Gastroesophageal sphincter (tissue), 3 donors: ENCODE measurements at regions not wholly inside any gene's neighbourhood (a gene's known extent, or its start where the extent isn't known, plus 50 kb on each side); places are given as distances from the start of the nearest gene placed in this dataset.

Source experiments
- CTCF ChIP-seq, 4 experiments: fragments of 200-600 bp in 2 of 4; fragments of 450-650 bp in 2 of 4; sonication (generic) in 1 of 4; IDR thresholded peaks; one replicate each; pipeline ENCODE4 v1.5.1; 2017 to 2019; ENCODE audit warnings: antibody characterized with exemption in 4 of 4, mild to moderate bottlenecking in 2 of 4, moderate library complexity in 2 of 4
- EP300 ChIP-seq: sonication (generic); formaldehyde crosslinking; IDR thresholded peaks from one replicate; pipeline ENCODE4 v1.6.1; 2017; ENCODE audit warnings: antibody characterized with exemption, mild to moderate bottlenecking
- POLR2A ChIP-seq, 2 donors: fragments of 450-650 bp; IDR thresholded peaks; one replicate each; pipeline ENCODE4 v1.6.1; 2017; ENCODE audit warnings: antibody characterized with exemption in 2 of 2, mild to moderate bottlenecking in 2 of 2, moderate library complexity in 1 of 2

GRCh38 chr5:17799521-17799920 lies 165.3 kb downstream of the TAF11L14 start:
- TF ChIP-seq CTCF (IDR thresholded peaks at IDR 0.05) (no peak), EP300 (no peak), POLR2A (IDR thresholded peaks at IDR 0.05) (no peak)
